ENCODE measurements at regions not wholly inside any gene's neighbourhood (a gene's known extent, or its start where the extent isn't known, plus 50 kb on each side); places are given as distances from the start of the nearest gene placed in this dataset.
"Not testable (repeated sequence)": the region's sequence is repeated elsewhere in the genome, so short reads cannot be mapped to it uniquely, and the experiment has no call there.

GRCh38 chr6:9292975-9293374 is 857.6 kb upstream of the SLC35B3 start:
- TF ChIP-seq CTCF (IDR thresholded peaks at IDR 0.05) = no peak
- no peaks in the 10 kb centered on the region for H3K27me3 ChIP-seq
- H3K4me3 ChIP-seq = no peak overlapping the region
- no peaks in the 10 kb centered on the region for H3K9me3 ChIP-seq
- H3K36me3 ChIP-seq = no peaks in the 10 kb centered on the region
- DNase-seq (ENCODE audit: low spot score) = no peak
- H3K4me1 ChIP-seq = no peaks in the 10 kb centered on the region
- H3K27ac ChIP-seq = no peak overlapping the region

GRCh38 chr6:9290342-9290741 is 855.0 kb upstream of the SLC35B3 start:
- H3K4me1 ChIP-seq; H3K27me3 ChIP-seq; H3K36me3 ChIP-seq; H3K9me3 ChIP-seq; DNase-seq (ENCODE audit: low spot score); H3K27ac ChIP-seq; H3K4me3 ChIP-seq: not testable (repeated sequence)

- H3K36me3 ChIP-seq = no peaks in the 10 kb centered on the region
- no peaks in the 10 kb centered on the region for H3K9me3 ChIP-seq
- H3K4me1 ChIP-seq = no peaks in the 10 kb centered on the region
- no peak for TF ChIP-seq CTCF (IDR thresholded peaks at IDR 0.05)
- no peaks in the 10 kb centered on the region for H3K27me3 ChIP-seq
- H3K4me3 ChIP-seq = no peak overlapping the region
- no peak overlapping the region for H3K27ac ChIP-seq
- no peak for DNase-seq (ENCODE audit: low spot score)
Measured at GRCh38 chr6:9272671-9273070, 837.3 kb upstream of the SLC35B3 start.

GRCh38 chr6:9266741-9267140 is 831.4 kb upstream of the SLC35B3 start:
- Histone ChIP-seq H3K27ac (no peak overlapping the region), H3K4me1 (no peaks in the 10 kb centered on the region), H3K4me3 (no peak overlapping the region), H3K9me3 (no peaks in the 10 kb centered on the region), H3K27me3 (no peaks in the 10 kb centered on the region), H3K36me3 (no peaks in the 10 kb centered on the region)
- TF ChIP-seq CTCF (IDR thresholded peaks at IDR 0.05) = no peak
- DNase-seq (ENCODE audit: low spot score) = no peak

- TF ChIP-seq CTCF (IDR thresholded peaks at IDR 0.05) = no peak
- Histone ChIP-seq H3K27me3 (no peaks in the 10 kb centered on the region), H3K4me3 (no peak overlapping the region), H3K36me3 (no peaks in the 10 kb centered on the region), H3K4me1 (no peaks in the 10 kb centered on the region), H3K9me3 (no peaks in the 10 kb centered on the region), H3K27ac (no peak overlapping the region)
- no peak for DNase-seq (ENCODE audit: low spot score)
Measured at GRCh38 chr6:9257215-9257614, 821.9 kb upstream of the SLC35B3 start.

- no peak for TF ChIP-seq CTCF (IDR thresholded peaks at IDR 0.05)
- Histone ChIP-seq H3K27ac (no peak overlapping the region), H3K9me3 (no peaks in the 10 kb centered on the region), H3K4me3 (no peak overlapping the region), H3K36me3 (no peaks in the 10 kb centered on the region), H3K4me1 (no peaks in the 10 kb centered on the region), H3K27me3 (no peaks in the 10 kb centered on the region)
- DNase-seq (ENCODE audit: low spot score) = no peak
Measured at GRCh38 chr6:9254251-9254650, 818.9 kb upstream of the SLC35B3 start.
